ENCODE measurements at regions not wholly inside any gene's neighbourhood (a gene's known extent, or its start where the extent isn't known, plus 50 kb on each side); places are given as distances from the start of the nearest gene placed in this dataset.

GRCh38 chr5:110306650-110307049 lies 419.8 kb downstream of the TMEM232 start:
- TF ChIP-seq, protein P1, sequence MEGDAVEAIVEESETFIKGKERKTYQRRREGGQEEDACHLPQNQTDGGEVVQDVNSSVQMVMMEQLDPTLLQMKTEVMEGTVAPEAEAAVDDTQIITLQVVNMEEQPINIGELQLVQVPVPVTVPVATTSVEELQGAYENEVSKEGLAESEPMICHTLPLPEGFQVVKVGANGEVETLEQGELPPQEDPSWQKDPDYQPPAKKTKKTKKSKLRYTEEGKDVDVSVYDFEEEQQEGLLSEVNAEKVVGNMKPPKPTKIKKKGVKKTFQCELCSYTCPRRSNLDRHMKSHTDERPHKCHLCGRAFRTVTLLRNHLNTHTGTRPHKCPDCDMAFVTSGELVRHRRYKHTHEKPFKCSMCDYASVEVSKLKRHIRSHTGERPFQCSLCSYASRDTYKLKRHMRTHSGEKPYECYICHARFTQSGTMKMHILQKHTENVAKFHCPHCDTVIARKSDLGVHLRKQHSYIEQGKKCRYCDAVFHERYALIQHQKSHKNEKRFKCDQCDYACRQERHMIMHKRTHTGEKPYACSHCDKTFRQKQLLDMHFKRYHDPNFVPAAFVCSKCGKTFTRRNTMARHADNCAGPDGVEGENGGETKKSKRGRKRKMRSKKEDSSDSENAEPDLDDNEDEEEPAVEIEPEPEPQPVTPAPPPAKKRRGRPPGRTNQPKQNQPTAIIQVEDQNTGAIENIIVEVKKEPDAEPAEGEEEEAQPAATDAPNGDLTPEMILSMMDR (IDR thresholded peaks at IDR 0.05; ENCODE audit: insufficient read depth, low read length), result no peak
- TF ChIP-seq POLR2AphosphoS5 (IDR thresholded peaks at IDR 0.05; ENCODE audit: low read depth) (no peak), GABPA (IDR thresholded peaks at IDR 0.05; ENCODE audit: low read depth) (no peak), REST (IDR thresholded peaks at IDR 0.05; ENCODE audit: insufficient replicate concordance, low read depth) (no peak), SPI1 (IDR thresholded peaks at IDR 0.05; ENCODE audit: borderline replicate concordance, low read depth) (no peak)
